GM18873 (cell line): ENCODE measurements at regions not wholly inside any gene's neighbourhood (a gene's known extent, or its start where the extent isn't known, plus 50 kb on each side); places are given as distances from the start of the nearest gene placed in this dataset.
"Not testable (repeated sequence)": the region's sequence is repeated elsewhere in the genome, so short reads cannot be mapped to it uniquely, and the experiment has no call there.

Experiments used
- ATAC-seq: cut with Tn5 transposase; IDR thresholded peaks from one replicate; pipeline ENCODE4 v1.9.1; 2021; ENCODE audit warnings: mild to moderate bottlenecking, moderate library complexity, moderate number of reproducible peaks; ENCODE audit not compliant: unreplicated experiment, low FRiP score

DNA sequence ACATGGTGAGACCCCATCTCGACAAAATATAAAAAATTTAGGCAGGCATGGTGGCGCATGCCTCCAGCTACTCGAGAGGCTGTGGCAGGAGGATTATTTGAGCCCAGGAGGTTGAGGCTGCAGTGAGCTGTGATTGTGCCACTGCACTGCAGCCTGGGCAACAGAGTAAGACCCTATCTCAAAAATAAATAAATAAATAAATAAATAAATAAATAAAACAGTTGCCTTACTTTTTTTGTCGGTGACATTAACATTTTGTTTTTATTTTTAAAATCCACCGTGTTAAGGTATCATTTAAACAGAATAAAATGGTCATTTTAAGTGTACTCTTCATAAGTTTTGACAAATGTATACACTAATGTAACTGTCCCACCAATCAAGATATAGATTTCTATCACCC, 57.0 kb downstream of the RASL11A start:
- ATAC-seq, result no peak

DNA sequence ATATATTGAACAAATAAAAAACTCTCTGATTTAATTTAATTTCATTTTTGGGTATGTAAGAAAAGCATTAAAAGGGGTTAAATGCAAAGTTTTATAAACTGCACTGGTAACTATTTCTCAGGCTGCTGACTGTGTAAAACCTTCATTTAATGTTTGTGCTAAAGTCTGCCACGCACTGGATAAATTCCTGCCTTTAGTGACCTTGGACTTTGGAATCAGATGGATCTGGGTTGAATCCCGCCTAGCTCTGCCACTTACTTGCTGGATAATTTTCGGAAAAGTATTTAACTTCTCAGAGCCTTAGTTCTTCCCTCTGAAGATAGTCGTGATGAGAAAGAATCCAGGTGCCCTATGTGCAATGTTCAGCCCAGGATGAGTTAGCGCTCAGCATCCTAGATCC, 58.6 kb downstream of the RASL11A start:
- no peak for ATAC-seq

DNA sequence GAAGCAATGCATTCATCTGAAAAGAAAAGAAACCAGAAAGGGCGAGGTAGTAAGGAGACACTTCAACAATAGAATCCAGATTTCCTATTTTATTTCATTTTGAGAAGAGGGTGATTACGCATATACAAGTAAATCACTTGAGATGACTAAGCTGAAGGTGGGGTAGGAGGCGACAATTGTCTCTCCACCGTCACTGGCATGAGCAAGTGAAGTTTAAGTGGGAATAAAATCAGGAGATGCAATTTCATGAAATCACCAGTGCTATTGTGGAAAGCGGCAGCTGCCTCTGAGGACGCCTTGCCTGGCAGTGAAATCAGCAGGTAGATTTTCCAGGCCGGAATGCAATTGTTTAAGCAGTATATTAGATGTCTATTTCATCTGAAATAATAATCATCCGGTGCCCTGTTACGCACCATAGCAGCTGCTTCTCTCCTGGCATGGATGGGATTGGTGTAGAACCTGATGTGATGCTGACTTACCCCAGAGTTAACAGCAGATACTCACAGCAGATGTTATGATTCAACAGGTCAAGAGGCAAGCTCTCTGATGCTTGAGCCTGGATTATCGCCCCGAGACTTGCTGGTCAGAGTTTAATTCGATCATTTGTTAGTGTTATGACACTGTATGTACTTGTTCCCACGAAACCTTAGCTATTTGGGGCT, 64.3 kb downstream of the RASL11A start:
- ATAC-seq, result no peak

DNA sequence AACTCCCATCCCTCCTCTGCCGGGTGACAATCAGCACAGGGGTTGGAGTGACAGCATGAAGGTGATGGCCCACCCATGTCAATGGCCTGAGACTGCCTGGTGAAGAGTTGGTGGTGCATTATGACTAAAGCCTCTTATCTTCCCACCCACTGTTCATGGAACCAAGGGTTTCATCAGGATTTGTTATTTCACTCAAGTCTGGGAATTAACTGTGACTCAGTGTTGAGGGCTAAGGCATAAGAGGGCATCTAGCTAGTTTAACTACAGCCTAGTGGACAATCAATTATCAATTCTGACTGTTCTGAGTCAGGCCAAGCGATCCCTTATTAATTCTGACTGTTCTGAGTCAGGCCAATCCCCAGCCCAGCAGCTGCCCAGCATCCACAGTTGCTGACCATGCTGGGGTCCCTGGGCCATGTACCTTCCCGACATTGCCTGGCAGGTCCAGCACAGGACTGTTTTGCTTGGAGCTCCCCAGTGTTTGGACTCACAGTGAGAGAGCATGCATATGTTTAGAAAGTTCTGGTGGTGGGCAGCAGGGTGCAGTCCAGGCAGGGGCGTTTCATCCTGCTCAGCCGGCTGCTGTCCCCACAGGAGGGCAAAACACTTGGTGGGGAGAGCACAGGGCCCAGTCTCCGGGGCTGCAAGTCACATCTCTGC, 65.5 kb downstream of the RASL11A start:
- no peak for ATAC-seq

DNA sequence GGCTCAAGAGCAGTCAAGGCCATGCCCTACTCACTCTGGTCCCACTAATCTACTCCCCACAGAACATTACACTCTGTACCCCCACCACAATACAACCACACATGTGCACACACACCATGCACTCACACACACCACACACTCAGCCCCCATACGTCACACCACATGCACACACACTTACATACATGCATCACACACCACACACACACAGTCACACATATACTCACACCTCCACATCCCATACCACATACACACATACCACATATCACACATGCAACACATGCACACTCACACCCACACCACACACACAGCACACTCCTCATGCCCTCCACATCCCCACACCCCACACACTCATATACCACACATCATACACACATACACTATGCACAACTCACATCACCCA, 67.6 kb downstream of the RASL11A start:
- ATAC-seq, result no peak

DNA sequence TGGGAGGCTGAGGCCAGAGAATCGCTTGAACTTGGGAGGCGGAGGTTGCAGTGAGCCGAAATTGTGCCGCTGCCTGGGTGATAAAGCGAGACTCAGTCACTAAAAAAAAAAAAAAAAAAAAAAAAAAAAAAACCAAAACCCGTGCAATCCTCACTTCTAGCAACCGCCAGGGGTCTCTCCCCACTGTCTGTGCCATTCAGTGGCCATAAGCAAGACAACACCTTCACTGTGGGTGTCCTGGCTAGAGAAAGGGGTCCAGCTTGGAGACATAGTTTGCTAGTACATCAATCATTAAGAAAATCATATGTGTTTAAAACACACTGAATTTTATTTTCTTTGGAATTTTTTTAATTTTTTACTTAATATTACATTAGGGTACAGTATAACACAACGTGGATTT, 68.2 kb downstream of the RASL11A start:
- no peak for ATAC-seq

DNA sequence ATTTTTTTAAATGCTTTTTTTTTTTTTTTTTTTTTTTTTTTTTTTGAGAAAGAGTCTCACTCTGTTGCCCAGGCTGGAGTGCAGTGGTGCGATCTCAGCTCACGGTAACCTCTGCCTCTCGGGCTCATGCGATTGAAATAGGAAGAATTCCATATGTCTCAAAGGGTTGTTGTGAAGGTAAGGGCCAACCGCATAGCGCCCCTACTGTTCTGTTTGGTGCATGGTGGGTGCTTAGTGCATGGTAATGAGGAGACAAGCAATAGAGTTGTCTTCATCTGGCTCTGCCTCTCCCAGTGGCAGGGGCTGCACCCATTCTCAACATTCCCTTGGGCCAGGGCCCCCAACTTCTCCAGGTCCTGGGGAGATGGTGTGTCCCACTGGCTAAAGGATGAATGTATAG, 68.7 kb downstream of the RASL11A start:
- no peak for ATAC-seq

DNA sequence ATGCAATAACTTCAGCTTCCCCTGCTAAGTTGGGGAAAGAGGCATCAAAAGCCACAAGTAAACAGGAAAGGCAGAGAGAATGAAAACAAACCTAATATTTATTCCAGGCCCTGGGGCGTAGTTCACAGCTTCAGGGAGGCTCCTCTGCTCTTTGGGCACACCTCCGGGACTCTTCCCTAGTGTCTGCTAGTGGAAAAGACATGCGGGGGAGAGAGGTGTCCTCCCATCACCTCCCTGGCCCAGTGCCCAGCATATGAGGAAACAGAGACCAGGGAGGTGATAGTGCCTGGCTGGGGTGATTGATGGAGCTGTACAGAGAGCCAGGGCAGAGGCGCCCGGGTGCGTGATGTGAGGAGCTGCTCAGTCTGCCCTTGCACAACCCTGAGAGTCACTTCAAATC, 71.0 kb downstream of the RASL11A start:
- ATAC-seq, result no peak

DNA sequence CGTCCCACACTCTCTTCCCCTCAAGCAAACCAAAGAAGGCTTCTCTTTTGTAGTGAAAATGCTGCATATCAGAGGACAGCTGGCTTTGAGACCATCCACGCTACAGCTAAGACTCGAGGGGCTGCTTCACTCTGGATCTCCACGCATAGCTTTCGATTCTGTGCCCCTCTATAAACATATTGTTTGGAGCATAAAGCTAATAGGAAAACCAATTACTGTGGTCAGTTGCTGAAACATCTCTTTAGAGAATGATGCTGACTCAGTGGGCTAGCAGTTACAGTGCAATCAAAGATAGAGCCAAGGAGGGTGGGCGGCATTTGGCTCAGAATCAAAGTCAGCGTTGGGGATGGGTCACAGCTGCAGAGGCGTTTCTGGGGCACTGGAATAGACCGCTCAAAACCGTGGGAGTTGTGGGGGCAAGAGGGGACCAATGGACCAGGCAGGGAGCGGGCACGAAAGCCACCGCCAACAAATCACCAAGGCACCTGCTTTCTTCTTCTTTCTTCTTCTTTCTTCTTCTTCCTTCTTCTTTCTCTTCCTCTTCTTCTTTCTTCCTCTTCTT, 76.7 kb downstream of the RASL11A start:
- no peak for ATAC-seq

DNA sequence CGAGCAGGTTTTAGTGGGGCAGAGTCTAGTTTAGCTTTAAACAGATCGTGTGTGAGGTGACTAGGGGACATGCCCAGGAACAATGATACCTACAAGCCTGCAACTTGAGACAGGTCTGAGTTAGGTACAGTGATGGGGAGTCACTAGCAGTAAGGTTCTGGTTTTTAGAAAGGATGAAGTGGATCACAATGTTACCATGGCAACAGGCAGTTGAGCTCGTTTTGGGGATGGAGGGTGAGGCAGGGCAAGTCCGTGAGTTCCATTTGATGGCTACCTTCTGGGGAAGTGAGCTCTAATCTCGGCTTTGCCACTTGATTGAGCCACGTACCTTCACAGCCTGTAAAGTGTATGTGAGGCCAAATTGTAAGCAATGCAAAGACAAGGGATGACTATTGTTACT, 76.0 kb upstream of the GTF3A start:
- ATAC-seq, result no peak

DNA sequence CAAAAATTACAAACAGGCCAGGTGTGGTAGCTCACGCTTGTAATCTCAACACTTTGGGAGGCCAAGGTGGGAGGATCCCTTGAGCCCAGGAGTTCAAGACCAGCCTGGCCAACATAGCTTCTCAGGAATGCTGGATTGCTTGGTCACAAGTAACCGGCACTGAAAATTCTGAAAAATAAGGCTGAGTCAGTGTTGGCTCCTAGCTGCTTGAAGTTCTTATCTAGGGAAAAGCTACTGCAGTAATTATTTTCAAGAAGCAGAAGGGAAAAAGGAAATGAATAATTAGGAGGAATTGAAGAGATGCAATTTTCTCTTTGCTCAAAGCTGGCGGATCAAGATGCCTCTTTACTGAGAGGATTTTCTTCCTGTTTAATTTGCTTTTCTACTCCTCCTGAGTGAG, 75.0 kb upstream of the GTF3A start:
- no peak for ATAC-seq

DNA sequence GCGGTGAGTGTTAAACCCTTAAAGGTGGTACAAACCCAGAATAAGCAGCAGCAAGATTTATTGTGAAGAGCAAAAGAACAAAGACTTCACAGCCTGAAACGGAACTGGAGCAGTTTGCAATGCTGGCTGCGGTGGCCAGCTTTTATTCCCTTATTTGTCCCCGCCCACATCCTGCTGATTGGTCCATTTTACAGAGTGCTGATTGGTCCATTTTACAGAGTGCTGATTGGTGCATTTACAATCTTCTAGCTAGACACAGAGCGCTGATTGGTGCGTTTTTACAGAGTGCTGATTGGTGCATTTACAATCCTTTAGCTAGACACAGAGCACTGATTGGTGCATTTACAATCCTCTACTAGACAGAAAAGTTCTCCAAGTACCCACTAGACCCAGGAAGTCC, 73.6 kb upstream of the GTF3A start:
- not testable (repeated sequence) for ATAC-seq

DNA sequence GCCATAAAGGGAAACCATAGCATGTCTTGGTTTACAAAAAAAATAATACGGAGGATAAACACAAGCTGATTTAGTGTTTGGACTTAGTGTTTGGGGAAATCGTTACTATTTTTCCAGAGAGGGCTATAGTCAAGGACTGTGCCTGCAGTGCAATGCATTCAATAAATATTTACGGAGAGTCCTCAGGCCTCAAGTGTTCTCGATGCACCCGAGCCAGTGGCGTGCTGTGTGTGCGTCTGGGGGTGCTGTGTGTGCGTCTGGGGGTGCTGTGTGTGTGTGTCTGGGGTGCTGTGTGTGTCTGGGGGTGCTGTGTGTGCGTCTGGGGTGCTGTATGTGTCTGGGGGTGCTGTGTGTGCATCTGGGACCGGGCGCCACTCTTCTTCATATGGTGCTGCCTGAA, 71.7 kb upstream of the GTF3A start:
- ATAC-seq, result no peak

DNA sequence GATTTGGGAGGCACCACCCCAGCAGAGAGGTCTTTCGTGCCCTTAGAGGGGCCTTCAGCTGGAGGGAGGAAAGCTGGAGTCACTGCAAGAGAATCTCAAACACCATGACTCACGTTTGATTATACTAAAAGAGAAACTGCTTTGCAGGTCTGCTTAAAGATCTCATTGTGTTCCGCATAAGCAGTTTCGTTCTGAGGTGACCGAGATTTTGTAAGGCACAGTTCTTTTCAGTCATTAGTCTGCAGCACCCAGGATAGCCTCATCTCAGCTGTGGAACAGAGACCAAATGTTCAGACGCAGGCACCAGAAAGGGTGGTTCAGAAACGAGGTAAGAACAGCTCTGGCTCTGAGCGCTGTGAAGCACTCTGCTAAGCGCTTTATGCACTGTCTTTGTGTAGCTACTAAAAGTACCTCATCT, 71.2 kb upstream of the GTF3A start:
- ATAC-seq, result peak; percentile 99

DNA sequence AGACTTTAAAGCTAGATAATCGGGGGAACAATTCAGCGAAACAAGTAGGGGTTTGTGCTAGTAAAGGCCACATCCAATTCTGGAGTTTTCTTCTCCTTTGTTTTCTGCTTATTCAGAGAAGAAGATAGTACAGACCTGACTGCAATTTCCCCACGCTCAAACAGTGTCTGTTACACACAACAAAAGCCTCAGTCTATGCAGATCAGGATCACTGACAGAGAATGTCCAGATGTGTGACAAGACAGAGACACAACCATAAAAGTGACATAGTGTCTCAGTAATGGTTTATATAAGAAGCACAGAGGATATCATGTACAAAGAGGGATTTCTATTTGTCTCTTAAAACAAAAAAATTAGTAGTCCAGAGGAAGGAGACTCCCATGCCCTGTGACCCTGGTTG, 70.7 kb upstream of the GTF3A start:
- ATAC-seq, result no peak

DNA sequence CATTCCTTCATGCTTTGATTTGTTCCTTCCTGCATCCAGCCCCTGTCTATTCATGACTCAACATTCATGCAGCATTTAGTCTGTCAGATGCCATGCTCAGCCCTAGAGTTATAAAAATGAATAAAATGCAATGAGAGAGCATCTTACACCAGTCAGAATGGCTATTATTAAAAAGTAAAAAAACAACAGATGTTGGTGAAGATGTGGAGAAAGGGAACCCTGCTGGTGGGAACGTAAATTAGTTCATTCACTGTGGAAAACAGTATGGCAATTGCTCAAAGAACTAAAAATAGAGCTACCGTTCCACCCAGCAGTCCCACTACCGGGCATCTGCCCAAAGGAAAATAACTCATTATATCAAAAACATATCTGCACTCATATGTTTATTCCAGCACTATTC, 70.0 kb upstream of the GTF3A start:
- ATAC-seq, result no peak

DNA sequence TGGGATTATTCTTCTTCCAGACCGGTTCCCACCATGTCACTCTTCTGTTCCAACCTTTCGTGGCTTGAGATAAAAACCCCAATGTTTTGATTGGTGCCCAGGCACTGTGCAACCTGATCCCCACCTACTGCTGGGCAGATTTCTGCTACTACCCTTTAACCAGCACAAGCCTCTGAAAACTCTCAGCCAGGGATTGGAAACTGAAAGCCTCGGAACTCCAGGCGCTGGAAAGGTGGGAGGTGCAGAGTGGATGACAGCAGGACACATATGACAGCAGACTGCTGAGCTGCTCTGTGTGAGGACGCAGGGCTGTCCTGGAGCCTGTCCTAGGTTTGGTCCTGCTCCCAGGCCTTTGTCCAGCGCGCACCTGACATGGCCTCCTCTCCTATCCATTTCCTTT, 68.5 kb upstream of the GTF3A start:
- ATAC-seq, result no peak

DNA sequence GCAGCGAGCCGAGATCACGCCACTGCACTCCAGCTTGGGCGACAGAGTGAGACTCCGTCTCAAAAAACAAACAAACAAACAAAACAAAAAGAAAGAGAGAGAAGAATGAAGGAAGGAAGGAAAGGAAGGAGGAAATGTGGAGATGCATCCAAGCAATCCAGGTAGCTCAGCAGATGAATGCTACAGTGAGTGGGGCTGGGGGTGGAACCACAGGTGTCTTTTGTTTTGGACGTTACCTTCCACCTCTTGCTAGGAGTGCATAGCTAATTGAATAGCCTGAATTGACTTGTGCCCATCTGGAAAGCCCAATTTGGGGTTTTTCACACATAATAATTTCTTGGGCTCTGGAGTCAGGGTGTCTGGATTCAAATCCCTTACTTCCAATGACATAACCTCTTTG, 66.0 kb upstream of the GTF3A start:
- ATAC-seq, result no peak

DNA sequence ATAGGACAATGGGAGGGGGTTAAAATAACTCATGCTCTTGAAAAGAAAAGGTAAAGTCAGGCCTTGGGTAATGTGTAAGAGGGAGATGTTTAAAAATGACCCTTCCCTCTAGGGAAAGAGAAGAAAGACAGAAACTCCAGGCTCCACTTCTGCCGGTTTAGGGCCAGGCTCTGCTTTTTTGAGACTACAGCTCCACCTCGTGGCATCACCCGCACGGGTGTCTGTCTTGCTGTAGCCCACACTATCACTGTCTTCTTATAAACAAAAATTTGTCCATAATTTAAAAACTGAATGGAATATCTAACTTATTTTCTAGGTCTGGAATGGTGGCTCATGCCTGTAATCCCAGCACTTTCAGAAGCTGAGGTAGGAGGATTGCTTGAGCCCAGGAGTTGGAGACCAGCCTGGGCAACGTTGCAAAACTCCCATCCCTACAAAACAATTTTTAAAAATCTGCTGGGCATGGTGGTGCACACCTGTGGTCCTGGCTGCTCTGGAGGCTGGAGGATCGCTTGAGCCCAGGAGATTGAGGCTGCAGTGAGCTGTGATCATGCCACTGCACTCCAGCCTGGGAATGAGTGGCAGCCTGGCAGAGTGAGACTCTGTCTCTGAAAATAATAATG, 65.1 kb upstream of the GTF3A start:
- ATAC-seq, result no peak

DNA sequence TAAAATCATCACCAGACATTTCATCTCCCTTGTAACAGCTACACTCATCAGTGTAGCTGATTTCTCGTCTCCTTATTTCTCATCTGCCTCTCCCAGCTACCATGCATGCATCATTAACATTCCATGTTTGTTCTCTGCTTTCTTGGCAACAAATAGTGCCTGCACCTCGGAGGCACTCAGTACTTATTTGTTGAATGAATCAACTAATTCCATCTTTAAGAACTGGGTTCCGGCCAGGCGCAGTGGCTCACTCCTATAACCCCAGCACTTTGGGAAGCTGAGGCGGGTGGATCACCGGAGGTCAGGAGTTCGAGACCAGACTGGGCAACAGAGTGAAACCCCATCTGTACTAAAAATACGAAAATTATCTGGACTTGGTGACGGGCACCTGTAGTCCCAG, 63.9 kb upstream of the GTF3A start:
- no peak for ATAC-seq

DNA sequence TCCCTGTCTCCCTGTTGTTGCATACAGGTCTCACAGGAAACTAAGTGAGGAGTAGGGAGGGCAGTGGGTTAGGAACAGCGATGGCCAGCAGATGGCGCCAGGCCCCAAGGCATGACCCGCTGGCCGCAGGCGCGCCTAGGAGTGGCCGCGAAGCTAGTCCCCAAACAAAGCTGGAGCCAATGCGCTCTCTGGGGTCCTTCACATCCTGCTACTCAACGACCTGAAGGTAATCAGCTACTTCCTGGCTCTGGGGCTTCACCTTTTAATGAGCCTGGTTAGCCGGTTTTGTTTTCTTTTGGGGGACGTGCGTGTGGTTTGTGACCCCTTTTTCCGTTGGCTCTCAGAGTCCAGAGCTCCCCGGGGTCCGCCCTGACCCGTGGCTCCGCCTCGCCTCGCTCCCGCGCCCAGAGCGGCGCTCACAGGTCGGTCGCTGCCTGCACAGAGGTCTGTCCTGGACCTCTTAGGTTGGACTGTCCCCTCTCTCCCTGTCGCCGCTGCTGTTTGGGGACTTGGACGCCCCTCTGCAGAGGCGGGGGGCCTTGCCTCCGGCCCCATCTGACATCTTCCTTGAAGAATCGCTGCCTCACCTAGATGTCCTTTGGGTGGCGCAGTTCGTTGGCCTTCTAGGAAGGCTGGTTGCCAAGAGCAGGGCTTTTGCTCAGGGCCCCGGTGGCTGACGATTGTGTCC, 62.2 kb upstream of the GTF3A start:
- ATAC-seq, result peak; percentile 73
